Caki2 (cell line): ENCODE measurements at regions not wholly inside any gene's neighbourhood (a gene's known extent, or its start where the extent isn't known, plus 50 kb on each side); places are given as distances from the start of the nearest gene placed in this dataset.
A peak's percentile ranks its signal among the peaks of the same experiment; 100 is the strongest.

Experiments
- DNase-seq: peaks from one replicate; pipeline ENCODE4 v3.0.0-alpha.2; 2015; ENCODE audit warnings: low read depth
- in situ Hi-C: cut with HindIII; loops from 2 replicates; pipeline ENCODE4 v1.10.0; 2016; ENCODE audit warnings: low sequenced_read_pairs, low pct_unique_long_range_greater_than_20kb, mixed read lengths

GRCh38 chr4:180028682-180029081, 2214.5 kb upstream of the TENM3 start:
- in situ Hi-C loops, result no loop called here

GRCh38 chr4:180031330-180031729, 2211.9 kb upstream of the TENM3 start:
- DNase-seq, result no peak
- in situ Hi-C loops, result no loop called here

More at GRCh38 chr4:180028682-180029081, 2214.5 kb upstream of the TENM3 start:
- DNase-seq, result no peak

- in situ Hi-C loops, result no loop called here
- DNase-seq, result no peak
Measured at GRCh38 chr4:180041576-180041975, 2201.6 kb upstream of the TENM3 start.

- no peak for DNase-seq
- in situ Hi-C loops, result no loop called here
Measured at GRCh38 chr4:180052629-180053028, 2190.6 kb upstream of the TENM3 start.

- DNase-seq, result no peak
- in situ Hi-C loops, result no loop called here
Measured at GRCh38 chr4:180054291-180054690, 2188.9 kb upstream of the TENM3 start.

- in situ Hi-C loops, result no loop called here
- DNase-seq, result peak; percentile 12
Measured at GRCh38 chr4:180057299-180057721, 2185.9 kb upstream of the TENM3 start.

GRCh38 chr4:180057891-180058671, 2185.1 kb upstream of the TENM3 start:
- in situ Hi-C loops, result no loop called here
- peak; percentile 31 for DNase-seq

GRCh38 chr4:180058691-180059215, 2184.4 kb upstream of the TENM3 start:
- DNase-seq, result peak; percentile 63
- in situ Hi-C loops, result no loop called here

- in situ Hi-C loops, result no loop called here
- DNase-seq, result peak; percentile 17
Measured at GRCh38 chr4:180059216-180059881, 2183.9 kb upstream of the TENM3 start.

GRCh38 chr4:180060159-180060889, 2182.9 kb upstream of the TENM3 start:
- DNase-seq, result peak; percentile 35
- in situ Hi-C loops, result no loop called here

- peak; percentile 16 for DNase-seq
- in situ Hi-C loops, result no loop called here
Measured at GRCh38 chr4:180081072-180081471, 2162.1 kb upstream of the TENM3 start.

- DNase-seq, result no peak
- in situ Hi-C loops, result no loop called here
Measured at GRCh38 chr4:180084561-180084960, 2158.6 kb upstream of the TENM3 start.

GRCh38 chr4:180086480-180087190, 2156.6 kb upstream of the TENM3 start:
- in situ Hi-C loops, result no loop called here
- no peak for DNase-seq

GRCh38 chr4:180098586-180098985, 2144.6 kb upstream of the TENM3 start:
- no peak for DNase-seq
- in situ Hi-C loops, result no loop called here

- in situ Hi-C loops, result no loop called here
- no peak for DNase-seq
Measured at GRCh38 chr4:180099957-180100356, 2143.2 kb upstream of the TENM3 start.

- no peak for DNase-seq
- in situ Hi-C loops, result no loop called here
Measured at GRCh38 chr4:180100433-180101344, 2142.5 kb upstream of the TENM3 start.

- no peak for DNase-seq
Measured at GRCh38 chr4:180101348-180102083, 2141.7 kb upstream of the TENM3 start.

More at GRCh38 chr4:180101348-180102083, 2141.7 kb upstream of the TENM3 start:
- in situ Hi-C loops, result no loop called here
